ENCODE measurements at regions not wholly inside any gene's neighbourhood (a gene's known extent, or its start where the extent isn't known, plus 50 kb on each side); places are given as distances from the start of the nearest gene placed in this dataset.

- H2BK5ac ChIP-seq (ENCODE audit: low read depth, low read length), result no peak overlapping the region
- no peak for FAIRE-seq
- H3K4ac ChIP-seq (replicated peaks; ENCODE audit: insufficient read length, low read depth, low read length), result no peak overlapping the region
- no peak overlapping the region for H3K4me3 ChIP-seq (ENCODE audit: extremely low read depth in 1 of 4, insufficient read depth in 2 of 4, low read depth in 3 of 4, low read length in 4 of 4)
- H3K27me3 ChIP-seq (replicated peaks in 1 of 4; ENCODE audit: control insufficient read depth in 3 of 4, extremely low read depth in 1 of 4, insufficient read depth in 3 of 4, low read length in 3 of 4), result no peaks in the 10 kb centered on the region
- H3K18ac ChIP-seq (ENCODE audit: extremely low read depth, low read length), result no peak overlapping the region
- no peak overlapping the region for H3K14ac ChIP-seq (ENCODE audit: insufficient read length)
- TF ChIP-seq SUZ12 (IDR thresholded peaks at IDR 0.05; ENCODE audit: low read length) (no peak), JUND (IDR thresholded peaks at IDR 0.05; ENCODE audit: low read length) (no peak), BRCA1 (IDR thresholded peaks at IDR 0.05; ENCODE audit: low read depth, low read length) (no peak), EGR1 (IDR thresholded peaks at IDR 0.05; ENCODE audit: borderline replicate concordance, low read depth, low read length) (no peak), GTF2F1 (IDR thresholded peaks at IDR 0.05; ENCODE audit: borderline replicate concordance, low read depth, low read length) (no peak), CBX8 (IDR thresholded peaks at IDR 0.05; ENCODE audit: borderline replicate concordance, low read depth, low read length) (no peak), RFX5 (IDR thresholded peaks at IDR 0.05; ENCODE audit: borderline replicate concordance, low read depth, low read length) (no peak), JUN (IDR thresholded peaks at IDR 0.05; ENCODE audit: low read depth, low read length) (no peak)
- no peaks in the 10 kb centered on the region for H3K4me1 ChIP-seq (replicated peaks in 1 of 4; ENCODE audit: control insufficient read depth in 3 of 4, insufficient read depth in 4 of 4, low read length in 3 of 4)
- no peaks in the 10 kb centered on the region for H3K36me3 ChIP-seq (ENCODE audit: control insufficient read depth in 2 of 4, insufficient read depth in 4 of 4, low read length in 3 of 4)
- no peak overlapping the region for H3K56ac ChIP-seq (replicated peaks; ENCODE audit: insufficient read length, low read depth, low read length)
- ChIA-PET POLR2A (ENCODE audit: partially characterized antibody) (no interaction called here), CTCF (ENCODE audit: partially characterized antibody) (no interaction called here)
- H3K27ac ChIP-seq (ENCODE audit: low read depth, low read length), result no peak overlapping the region
- H3K79me2 ChIP-seq (ENCODE audit: control insufficient read depth in 1 of 2, insufficient read depth in 2 of 2, low read length in 2 of 2), result no peaks in the 10 kb centered on the region
- no peak overlapping the region for H3K4me2 ChIP-seq (ENCODE audit: insufficient read depth in 1 of 2, low read depth in 2 of 2, low read length in 2 of 2)
- H2BK15ac ChIP-seq (ENCODE audit: low read length), result no peak overlapping the region
- no peak overlapping the region for H4K8ac ChIP-seq (ENCODE audit: extremely low read depth, insufficient read depth, low read length)
- H4K91ac ChIP-seq (replicated peaks; ENCODE audit: insufficient read length, low read length), result no peak overlapping the region
- WGBS, 2 experiments (ENCODE audit: extremely low coverage in 1 of 2, insufficient coverage in 1 of 2, insufficient read length in 1 of 2, insufficient replicate concordance in 2 of 2, low coverage in 1 of 2, low lambda C conversion rate in 2 of 2, missing lambda C conversion rate in 1 of 2), result 72% methylated on average over 2 of the region's 2 CpGs; no CpG with 5 or more reads in 1 of the 2 experiments
- no peak overlapping the region for H3K23ac ChIP-seq (ENCODE audit: insufficient read length)
- no peak overlapping the region for H2BK120ac ChIP-seq (replicated peaks; ENCODE audit: low read depth, low read length)
- no peak overlapping the region for H4K5ac ChIP-seq (ENCODE audit: insufficient read length, low read depth, low read length)
- H3K9ac ChIP-seq (replicated peaks in 1 of 4; ENCODE audit: extremely low read depth in 1 of 4, low read depth in 3 of 4, low read length in 3 of 4), result no peak overlapping the region
- H3K23me2 ChIP-seq (ENCODE audit: low read depth, low read length), result no peaks in the 10 kb centered on the region
- H2AK5ac ChIP-seq (ENCODE audit: low read depth, low read length), result no peak overlapping the region
- DNase-seq (ENCODE audit: low read depth in 1 of 2, low spot score in 2 of 2), result no peak
- H2AFZ ChIP-seq (ENCODE audit: low read length), result no peak overlapping the region
- no peak overlapping the region for H2BK12ac ChIP-seq (ENCODE audit: low read depth, low read length)
- peaks cover 57 to 78% of the 10 kb centered on the region in 2 experiments for H3K9me3 ChIP-seq (ENCODE audit: insufficient read depth in 2 of 2, low read depth in 1 of 2, low read length in 1 of 2)
- no peaks in the 10 kb centered on the region for H4K20me1 ChIP-seq (replicated peaks in 1 of 2; ENCODE audit: control insufficient read depth in 1 of 2, insufficient read depth in 2 of 2, low read length in 2 of 2)
- H2BK20ac ChIP-seq (ENCODE audit: low read length), result no peak overlapping the region
- H3K79me1 ChIP-seq (ENCODE audit: low read depth, low read length), result no peaks in the 10 kb centered on the region
Observed at GRCh38 chr7:56181010-56181409, 64.8 kb upstream of the NUPR2 start.

Data from H1 (cell line).